NCI-H446 (cell line): ENCODE measurements at regions not wholly inside any gene's neighbourhood (a gene's known extent, or its start where the extent isn't known, plus 50 kb on each side); places are given as distances from the start of the nearest gene placed in this dataset.
"Not testable (repeated sequence)": the region's sequence is repeated elsewhere in the genome, so short reads cannot be mapped to it uniquely, and the experiment has no call there.

Experiments used
- DNase-seq, 2 experiments: peaks; one replicate each; lab custom pipeline; 2025; lab: John Stamatoyannopoulos, UW

DNA sequence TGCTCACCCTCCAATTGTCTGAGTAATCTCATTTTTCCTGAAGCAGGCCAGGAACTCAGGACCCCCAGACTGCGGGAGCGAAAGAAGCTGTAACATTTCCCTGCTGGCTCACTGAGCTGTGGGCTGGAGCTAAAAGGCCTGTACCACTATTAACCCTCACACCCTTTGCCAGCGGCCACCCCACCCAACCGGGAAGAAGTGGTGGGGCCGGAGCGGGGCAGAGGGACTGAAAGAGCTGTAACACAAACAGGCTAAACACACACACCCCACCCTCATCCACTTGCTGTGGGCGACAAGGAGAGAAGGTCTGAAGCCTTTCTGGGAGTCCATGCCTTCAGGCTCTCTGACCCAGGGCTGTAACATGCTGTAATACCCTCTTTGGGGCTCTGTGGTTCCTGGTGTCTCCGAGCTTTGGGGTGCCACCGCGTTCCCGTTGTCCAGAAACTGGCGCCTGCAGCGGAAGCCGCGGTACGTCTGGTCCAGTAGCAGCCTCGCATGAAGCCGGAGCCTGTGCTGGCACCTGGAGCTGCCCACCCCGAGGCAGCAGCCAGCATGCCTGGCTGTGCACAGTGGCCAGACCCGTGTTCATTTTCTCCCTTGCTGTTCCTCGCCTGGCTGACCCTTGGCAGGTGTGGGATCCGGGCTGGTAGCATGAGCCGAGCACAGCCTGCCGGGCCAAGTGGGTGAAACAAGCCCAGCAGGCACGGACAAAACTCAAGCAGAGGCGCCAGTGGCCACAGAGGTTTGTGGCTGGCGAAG, 345.5 kb upstream of the MGAT4C start:
- DNase-seq: no peak

DNA sequence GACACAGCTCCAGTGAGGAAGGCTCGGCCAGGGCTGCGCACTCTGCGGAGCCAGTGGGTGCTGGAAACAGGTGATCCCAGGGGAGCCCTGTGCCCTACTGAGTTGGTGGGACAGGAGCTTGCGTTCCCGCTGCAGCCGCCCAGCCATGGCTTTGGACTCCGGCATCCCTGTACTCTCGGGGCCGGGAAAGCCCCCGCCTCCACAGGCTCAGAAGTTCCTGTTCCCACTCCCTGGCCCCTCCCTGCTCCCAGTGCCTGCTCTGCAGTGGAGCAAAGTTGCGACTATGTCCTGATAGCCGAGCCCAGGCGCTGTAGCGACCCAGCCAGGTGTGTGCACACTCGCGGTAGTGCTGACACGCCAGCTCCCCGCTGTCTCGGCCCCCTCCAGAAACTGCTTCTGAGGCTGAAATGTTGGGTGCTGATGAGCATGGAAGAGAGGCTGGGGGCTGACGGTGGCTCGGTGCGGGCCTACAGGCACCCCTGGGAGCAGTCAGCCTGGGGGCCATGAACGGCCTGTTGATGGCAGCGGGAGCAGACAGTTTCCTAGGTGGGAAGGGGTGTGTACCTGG, 344.6 kb upstream of the MGAT4C start:
- no peak for DNase-seq

DNA sequence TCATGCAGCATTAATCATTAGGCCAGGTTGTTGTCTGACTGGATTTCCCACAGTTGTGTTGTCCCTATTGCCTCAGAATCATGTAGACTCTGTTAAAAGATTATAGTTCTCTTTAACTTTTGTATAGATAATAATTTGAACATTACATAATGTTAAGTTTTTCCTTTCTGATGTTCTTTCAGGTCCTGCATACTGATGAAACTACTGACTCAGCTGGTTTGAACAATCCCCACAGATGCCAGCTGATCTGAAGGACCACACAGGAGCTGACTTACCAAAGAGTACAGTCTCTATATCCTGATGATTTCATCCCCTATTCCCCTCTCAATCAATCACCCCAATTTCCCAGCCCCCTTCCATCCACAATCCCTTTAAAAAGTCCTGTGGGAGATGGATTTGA, 341.2 kb upstream of the MGAT4C start:
- no peak for DNase-seq

DNA sequence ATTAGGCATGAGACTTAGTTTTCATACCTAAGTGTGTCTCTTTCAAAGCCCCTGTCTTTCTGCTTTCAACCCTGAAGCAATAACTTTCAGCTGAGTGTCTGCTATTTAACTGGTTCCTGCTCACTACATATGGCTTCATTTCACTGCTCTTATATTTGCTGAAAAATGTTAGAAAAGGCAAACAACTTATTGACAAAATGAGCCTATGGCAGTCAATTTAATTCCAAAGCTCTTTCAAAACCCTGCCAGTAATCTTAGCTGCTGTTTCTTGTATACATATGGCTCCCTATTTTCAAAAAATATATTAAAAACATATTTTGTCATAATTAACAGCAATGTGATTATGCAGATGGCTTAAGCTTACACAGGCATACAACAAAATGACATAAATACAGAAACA, 334.1 kb upstream of the MGAT4C start:
- no peak for DNase-seq

DNA sequence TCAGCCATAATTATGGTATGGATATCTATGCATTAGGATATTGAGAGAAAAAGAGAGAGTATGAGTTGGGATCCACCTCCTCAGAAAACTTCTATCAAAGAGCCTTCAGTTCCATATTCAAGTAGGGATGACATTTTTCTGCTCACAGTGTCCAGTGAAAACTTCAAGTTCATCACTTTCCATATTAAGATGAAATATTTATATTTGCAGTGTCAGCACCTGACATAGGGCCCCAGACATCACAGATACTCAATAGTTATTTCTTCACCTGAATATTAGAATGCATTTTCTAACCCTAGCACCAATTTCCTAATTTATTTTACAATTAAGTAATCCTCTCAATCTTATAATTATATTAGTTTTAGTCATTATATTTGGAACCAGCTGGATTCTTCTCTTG, 318.0 kb upstream of the MGAT4C start:
- DNase-seq: no peak

DNA sequence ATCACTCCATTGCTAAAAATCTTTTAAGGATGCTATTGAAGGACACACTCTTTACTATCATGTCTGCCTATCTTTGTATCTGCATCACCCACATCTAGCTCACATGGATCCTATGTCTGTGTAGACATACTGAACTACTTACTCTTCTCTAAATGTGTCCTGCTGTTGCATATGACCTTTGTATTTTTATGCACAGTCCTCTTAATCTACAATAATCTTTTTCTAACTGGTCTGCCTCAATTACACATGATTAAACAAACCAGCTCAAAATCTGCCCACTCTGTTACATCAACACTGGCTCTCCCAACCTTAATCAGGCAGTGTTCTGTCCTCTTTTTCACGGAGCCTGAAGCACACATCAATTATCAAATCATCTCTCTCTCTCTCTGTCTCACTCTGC, 316.3 kb upstream of the MGAT4C start:
- DNase-seq: no peak

DNA sequence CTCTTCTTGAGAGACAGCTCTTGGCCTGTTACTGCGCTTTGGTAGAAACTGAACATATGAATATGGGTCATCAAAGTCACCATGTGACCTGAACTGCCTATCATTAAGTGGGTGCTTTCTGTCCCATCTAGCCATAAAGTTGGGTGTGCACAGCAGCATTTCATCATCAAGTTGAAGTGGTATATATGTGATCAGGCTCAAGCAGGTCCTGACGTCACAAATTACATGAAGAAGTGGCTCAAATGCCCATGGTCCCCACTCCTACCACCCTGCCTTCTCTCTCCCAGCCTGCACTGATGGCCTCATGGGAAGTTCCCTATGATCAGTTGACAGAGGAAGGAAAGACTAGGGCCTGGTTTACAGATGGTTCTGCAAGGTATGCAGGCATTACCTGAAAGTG, 308.8 kb upstream of the MGAT4C start:
- DNase-seq: no peak

DNA sequence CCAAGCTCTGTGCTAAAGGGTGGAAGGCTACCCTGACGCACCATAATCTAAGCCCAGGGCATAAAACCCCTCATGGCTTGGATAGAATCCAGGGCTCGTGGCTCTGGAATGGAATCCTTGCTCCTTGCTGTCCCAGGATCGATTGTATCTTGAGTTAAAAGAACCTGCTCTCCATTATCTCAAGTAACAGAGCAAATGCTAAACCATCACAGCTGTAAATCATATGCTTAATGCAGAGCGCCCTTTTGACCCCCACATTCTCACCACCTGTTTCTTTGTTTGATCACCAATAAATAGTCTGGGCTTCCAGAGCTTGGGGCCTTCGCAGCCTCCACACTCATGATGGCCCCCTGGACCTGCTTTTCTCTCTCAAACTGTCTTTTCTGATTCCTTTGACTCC, 299.3 kb upstream of the MGAT4C start:
- not testable (repeated sequence) for DNase-seq

DNA sequence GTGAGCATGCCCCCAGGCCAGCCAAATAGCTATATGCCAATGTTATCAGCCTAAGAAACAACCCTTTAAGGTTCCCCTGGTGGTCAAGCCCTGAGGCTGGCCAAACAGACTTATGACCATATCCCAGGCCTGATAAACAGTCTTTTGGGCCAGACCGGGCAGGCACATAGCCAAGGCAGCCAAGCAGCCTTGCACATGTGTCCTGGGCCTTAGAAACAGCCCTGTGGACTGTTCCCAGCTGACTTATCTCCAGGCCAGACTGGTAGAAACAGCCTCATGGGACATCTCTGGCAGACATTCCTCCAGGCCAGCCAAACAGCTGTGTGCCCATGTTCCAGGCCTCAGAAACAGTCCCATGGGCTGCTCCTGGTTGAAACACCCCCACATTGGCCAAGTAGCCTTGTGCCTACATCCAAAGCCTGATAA, 295.0 kb upstream of the MGAT4C start:
- DNase-seq: peak; percentile 4 to 62

DNA sequence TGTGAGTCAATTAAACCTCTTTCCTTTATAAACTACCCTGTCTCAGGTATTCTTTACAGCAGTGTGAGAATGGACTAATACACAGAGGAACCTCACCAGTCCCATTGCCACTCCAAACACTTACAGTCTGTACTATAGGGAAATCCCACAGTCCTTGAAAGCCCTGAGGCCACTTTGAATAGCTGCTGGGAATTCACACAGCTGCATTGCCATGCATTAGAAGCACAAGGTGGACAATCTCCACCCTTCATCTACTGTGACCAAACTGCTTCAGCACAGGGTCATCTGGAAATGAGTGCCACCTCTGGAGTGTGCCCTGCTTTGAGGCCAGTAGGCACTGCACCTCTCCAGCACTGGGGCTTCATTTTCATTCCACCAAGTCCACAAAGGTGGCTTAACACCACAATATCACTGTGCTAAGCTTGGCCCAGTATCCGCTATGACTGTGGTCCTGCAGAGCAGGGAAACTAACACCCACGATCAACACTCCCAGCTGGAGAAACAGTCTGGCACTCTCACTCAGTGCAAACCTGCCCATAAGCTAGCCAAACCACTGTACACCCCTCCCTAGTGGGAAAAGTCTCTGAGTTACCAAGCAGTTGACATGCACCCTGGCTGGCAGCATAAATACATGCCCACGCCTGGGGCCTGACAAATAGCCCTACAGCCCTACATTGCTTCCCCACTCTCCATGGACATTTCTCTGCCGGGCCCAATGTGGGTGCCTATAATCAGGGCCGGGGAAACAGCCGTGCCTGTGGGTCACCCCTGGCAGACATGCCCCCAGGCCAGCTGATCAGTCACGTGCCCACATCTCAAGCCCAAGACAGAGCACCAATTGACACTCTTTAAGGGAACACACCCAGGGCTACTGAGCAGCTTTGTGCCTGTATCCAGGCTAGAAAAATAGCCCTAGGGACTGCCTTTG, 294.3 kb upstream of the MGAT4C start:
- no peak for DNase-seq

DNA sequence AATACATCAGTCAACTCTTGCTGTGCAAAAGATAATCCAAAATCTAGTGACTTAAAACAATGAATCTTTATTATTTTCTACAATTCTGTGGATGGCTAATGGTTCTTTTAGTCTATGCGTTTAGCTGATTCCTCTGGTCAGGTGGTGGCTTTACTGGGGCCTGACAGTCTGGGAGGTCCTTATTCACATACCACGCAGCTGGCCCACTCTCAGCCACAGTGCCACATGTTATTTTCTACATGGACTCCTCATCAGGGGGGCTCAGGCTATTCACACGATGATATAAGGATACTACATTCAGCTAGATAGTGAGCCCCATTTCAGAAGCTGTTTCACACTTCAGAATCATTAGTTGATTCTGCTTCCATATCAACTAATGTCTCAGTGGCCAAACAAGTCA, 287.5 kb upstream of the MGAT4C start:
- DNase-seq: no peak

DNA sequence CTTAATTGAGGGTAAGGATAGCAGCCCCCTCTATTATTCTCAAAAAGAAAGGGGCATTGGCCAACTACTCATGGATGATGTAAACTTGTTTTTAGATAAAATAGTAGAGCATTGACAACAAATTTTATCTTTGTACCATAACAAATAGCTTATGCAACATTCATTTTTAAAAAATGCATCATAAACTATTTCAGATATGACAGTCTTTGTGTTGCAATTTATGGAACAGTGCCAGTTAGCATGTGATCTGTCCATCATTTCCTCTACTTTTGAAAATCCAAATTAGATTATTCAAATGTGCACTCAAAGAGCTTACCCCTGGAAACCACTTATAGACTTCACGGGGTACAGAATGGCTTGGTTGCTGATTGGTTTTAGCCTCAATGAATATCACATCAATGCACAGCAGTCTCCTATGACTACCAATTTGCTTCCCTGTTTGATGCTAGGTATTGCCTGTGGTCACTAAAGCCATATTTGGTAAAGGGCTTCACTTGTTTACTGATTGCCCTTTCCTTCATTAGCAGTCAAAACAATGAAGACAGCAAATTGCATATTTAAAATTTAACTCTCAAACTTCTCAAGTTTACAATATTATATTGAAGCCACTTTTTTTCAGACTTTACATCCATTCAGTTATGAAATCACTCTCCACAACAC, 274.9 kb upstream of the MGAT4C start:
- DNase-seq: no peak

DNA sequence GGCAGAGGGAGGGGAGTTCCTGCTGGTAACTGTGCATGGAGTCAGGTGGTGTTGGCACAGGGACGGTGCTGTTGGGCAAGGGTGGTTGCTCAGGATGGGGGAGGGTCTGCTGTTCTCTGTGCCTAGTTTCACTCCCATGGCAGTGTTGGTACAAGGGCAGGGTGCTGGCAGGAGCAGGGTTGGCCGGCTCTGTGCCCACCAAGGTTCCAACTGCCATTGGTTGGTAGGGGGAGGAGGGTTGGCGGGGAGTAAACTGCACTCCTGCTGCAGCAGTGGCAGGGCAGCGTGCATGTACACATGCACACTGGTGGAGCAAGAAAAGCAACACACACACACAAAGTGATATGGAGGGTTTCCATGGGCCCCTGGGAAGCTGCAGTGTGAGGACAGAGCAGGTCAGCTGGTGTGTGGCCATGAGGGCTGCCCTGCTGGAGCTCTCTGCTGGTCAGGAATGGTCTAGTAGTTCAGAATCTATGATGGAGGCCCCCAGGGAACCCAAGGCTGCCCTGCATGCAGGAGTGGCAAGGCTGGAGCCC, 269.9 kb upstream of the MGAT4C start:
- DNase-seq: no peak

DNA sequence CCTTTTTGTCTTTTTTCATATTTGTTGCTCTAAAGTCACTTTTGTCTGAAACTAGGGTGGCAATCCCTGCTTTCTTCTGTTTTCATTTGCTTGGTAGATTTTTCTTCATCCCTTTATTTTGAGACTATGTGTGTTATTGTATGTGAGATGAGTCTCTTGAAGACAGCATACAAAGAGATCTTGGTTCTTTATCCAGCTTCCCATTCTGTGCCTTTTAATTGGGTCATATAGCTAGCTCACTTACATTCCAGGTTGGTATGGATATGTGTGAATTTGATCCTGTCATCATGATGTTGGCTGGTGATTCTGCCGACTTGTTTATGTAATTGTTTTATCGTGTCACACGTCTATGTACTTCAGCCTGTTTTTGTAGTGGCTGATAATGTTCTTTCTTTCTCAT, 267.7 kb upstream of the MGAT4C start:
- DNase-seq: no peak

DNA sequence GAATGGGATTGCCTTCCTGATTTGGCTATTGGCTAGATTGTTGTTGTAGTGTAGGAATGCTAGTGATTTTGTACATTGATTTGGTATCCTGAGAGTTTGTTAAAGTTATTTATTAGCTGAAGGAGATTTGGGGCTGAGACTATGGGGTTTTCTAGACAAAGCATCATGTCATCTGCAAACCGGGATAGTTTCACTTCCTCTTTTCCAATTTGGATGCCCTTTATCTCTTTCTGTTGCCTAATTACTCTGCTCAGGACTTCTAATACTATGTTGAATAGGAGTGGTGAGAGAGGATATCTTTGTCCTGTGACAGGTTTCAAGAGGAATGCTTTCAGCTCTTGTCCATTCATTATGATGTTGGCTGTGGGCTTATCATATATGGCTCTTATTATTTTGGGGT, 265.7 kb upstream of the MGAT4C start:
- DNase-seq: no peak

DNA sequence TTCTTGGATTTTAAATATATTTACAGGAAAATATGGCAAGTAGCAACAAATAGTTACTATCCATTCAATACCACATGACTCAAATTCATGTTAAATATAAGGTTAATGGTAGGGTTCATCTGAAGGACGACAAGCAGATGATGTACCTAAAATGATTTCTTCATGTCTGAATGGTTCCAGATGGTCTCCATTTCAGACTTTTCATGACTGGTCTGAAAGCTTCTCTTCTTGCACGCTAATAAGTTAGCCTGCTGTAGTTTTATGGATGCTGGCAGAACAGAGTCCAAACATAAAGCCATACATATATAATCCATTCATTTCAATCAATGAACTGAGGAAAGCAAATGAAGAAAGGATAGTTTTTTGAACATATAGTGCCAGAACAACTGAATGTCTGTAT, 257.0 kb upstream of the MGAT4C start:
- DNase-seq: peak; percentile 19 to 42

DNA sequence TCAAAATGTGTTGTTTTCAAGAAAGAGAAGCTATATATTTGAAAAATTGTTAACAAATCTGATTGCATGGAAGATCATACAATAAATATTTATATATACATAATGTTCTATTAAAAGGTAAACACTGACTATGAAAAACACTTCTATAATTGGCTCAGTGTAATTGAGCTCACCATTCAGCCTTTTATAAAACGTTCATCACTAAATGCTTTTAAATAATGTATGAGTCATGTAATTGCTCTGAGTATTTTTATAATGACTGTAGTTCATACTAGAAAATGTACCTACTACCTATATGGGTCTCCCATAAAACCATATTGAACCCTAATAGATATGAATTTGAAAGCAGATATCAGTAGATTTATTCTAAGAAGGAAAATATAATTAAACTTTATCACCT, 240.4 kb upstream of the MGAT4C start:
- DNase-seq: no peak

DNA sequence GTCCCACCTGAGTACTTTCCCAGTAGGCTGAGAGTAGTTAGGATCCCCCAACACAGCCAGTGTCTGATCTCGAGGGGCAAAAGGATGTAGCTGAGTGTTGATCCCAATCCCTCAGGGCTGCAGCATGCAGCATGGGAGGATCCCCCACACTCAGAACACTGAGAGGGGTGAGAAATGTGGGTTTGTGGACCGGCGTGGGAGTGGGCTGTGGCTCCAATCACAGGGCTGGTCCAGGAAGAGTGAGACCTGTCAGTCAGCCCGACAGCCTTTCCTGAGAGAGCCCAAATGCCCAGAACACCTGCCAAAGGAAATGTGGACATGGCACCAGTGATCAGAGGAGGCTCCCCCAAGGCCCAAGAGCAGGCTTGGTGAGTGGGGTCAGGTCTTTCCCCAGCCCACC, 228.3 kb upstream of the MGAT4C start:
- no peak for DNase-seq

DNA sequence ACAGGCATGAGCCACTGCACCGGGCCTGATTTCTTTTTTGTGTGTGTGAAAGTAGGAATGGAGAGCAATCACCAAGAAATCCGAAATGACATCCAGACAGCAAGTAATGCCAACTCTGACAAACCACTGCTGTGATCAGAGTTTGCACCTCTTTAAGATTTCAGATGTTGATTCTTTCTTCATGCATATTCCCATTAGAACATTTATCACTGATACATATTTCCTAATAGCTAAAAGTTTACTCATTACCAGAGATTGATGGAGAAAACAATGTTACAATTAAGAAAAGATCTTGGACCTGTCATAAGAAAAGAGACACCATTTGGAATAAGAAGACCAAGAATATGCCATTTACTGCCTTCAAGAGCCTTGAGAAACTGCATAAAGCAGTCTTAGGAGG, 217.0 kb upstream of the MGAT4C start:
- no peak for DNase-seq

DNA sequence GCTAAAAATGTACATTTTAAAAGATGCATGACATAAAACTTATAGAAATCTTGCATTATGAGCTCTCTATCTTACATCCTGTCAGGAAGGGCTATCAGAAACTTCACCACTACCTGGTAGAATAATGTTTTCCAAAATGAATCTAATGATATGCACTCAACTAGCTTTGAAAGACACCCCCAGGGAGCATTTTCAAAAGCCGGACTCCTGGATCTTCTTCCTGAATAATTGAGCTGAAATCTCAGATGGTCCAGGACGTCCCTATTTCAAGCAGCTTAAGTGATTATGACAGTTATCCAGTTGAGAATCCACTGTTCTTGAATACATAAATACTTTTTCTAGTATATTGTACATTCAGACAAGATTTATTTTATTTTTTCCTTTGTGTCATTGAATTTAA, 200.6 kb upstream of the MGAT4C start:
- DNase-seq: no peak

DNA sequence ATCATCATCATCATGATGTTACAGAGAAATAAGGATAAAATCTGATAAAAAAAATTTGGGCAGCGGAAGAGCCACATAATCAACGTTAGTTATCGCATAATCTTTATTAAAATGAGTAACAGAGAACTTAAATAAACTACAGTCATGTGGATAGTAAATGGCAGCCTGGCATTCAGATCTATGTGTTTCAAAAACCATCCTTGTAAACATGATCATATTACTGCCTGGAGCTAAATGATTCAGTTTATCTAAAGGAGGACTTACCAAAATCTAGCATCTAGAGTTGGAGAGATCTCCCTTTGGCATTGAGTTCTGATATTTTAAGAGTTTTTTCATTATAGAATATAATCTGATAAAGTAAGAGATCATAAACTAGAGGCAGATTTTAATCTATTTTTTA, 200.1 kb upstream of the MGAT4C start:
- no peak for DNase-seq

DNA sequence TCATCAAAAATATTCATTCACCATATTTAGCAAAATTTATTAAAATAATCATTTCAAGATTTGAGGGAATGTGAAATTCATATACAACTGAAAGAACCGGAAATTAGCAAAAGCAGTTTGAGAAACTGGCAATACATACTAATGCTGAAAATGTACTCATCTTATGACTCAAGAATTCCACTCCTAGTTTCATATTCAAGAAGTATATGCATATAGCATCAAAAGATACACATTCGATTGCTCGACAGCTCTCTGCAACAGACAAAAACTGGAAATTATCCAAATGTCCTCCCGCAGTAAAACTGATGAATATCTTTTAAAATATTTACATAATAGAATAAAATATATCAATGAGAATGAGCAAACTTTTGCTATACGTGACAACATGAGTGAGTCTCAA, 189.2 kb upstream of the MGAT4C start:
- DNase-seq: no peak
